Brain pericyte (primary cell): ENCODE measurements at regions not wholly inside any gene's neighbourhood (a gene's known extent, or its start where the extent isn't known, plus 50 kb on each side); places are given as distances from the start of the nearest gene placed in this dataset.
"Not testable (repeated sequence)": the region's sequence is repeated elsewhere in the genome, so short reads cannot be mapped to it uniquely, and the experiment has no call there.

Experiments
- DNase-seq: peaks from one replicate; pipeline ENCODE4 v3.0.0-alpha.2; 2012; ENCODE audit warnings: low read depth, low spot score

DNA sequence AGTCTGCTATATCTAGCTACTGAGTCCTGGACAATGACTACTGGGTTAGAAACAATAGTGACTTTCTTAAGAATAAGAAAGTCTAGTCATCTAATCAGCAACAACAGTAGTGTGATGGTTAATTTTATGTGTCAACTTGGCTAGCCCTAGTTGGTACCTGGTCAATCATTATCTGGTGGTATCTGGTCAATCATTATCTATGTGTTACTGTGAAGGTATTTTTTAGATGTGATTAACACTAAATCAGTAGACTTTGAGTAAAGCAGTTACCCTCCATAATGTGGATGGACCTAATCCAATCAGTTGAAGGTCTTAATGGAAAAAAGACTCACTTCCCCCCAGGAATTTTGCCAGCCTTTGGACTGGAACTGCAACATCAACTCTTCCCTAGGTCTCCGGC, 312.6 kb downstream of the SIPA1L2 start:
- DNase-seq, result no peak

DNA sequence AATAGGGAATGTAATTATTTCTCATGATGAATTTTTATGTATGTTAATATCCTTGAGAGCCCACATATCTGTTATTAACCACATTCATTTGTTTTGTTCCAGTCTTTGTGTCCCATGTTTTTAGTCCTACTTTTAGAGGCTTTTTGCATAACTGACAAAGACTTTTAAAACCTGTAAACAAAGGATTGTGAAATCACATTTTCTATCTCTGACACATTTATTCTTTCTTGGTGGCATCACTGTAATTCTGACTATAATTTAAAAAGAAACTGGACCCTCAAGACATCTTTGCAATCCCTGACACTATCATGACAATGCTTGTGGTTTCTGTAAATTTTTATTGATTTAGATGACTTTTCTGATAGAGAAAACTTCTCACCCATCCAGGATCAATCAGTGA, 313.1 kb downstream of the SIPA1L2 start:
- no peak for DNase-seq

DNA sequence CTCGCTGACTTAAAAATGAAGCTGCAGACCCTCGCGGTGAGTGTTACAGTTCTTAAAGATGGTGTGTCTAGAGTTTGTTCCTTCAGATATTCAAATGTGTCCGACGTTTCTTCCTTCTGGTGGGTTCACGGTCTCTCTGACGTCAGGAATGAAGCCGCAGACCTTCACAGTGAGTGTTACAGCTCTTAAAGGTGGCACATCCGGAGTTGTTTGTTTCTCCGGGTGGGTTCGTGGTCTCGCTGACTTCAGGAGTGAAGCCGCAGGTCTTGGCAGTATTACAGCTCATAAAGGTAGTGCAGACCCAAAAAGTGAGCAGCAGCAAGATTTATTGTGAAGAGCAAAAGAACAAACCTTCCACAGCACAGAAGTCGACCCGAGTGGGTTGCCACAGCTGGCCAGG, 316.1 kb downstream of the SIPA1L2 start:
- not testable (repeated sequence) for DNase-seq

DNA sequence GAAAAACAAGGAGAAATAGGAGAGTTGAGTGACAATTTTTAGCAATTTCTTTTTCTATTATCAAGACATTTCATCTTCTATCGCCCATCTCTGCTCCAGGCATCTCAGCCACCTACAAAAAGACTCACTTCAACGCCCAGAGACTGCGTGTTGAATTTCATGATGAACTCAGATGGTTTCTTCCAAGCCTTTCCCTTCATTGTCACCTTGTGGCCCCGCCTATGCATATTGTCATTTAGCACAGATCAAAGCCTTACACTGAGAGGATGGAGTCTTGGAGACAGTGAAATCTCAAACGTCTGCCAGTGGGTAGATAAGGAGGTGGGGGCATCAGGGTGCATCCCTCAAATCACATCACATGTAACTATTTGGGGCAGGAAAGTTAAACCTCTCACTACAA, 319.4 kb downstream of the SIPA1L2 start:
- no peak for DNase-seq

DNA sequence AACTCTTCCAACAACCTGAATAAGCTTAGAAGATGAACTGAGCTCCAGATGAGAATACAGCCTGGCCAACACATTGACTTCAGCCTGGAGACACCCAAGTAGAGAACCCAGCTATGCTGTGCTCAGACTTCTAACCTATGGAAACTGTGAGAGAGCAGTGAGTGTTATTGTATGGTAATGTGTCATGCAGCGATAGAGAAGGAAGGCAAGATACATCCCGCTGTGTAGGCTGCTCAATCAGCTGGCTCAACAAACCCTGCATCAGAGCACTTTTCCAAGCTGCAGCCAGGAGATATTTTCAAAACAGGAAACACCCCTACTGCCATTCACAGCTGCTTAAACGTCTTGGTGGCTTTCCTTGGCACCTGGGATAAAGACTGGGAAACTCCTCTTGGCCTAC, 321.3 kb downstream of the SIPA1L2 start:
- peak; percentile 56 for DNase-seq

DNA sequence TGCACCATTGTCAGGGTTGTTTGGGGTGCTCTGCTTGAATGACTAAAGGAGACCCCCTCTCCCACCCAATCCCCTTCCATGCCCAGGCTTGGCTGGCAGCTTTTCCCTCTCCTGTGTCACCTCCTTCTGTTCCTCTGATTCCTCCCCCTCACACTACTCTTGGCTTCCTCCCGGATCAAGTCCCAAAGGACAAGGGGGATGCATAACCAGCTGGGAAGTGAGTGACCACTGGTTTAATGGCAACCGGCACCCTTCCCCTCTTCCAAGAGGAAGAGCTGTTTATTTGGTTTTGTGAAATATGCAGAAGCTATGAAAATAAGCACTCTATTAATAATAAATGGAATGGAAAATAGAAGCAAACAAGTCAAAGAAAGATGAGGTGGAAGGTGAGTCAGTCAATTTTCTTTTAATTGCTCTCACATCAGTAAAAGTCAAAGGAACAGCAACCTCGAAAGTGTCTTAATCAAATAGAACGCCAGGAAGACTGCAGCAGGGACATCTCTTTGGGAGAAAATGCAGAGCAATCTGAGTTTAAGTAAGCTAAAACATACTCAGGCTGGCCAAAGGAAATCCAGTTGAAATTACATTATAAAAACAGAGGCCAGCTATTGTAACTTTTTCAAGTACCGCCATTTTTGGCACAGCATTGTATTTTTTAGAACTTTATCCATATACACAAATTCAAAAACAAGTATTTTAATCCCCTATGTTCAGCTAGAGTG, 322.5 kb downstream of the SIPA1L2 start:
- no peak for DNase-seq

DNA sequence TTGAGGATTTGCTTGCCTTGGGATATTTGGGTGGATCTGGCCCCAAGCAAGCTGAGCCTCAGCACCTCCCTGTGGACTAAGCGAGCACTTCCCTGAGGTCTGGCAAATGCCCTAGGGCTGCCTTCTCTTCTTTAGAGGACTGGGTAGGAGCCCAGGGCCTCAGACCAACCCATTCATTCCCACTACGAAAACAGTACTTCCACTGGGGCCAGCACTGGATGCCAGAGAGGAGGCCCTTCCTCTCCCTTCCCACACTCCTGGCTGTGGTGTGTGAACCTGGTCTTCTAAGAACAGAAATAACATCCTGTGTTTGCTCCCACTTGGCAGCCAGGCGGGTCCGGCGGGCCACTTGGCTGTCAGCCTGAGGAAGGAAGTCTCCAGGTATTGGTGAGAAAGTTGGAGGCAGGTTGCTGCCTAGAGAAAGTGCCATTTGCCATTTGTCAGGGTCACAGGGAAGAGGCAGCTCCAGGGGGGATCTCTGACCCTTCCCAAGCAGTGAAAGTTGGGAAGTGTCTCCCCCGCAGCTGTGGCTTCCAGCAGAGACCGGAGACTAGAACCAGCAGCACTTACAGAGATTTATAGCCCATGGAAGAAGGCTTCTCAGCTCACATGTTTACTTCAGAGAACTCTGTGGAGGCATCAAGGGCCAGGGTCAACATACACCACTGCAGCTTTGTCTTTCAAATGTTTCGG, 323.5 kb downstream of the SIPA1L2 start:
- peak; percentile 41 for DNase-seq

DNA sequence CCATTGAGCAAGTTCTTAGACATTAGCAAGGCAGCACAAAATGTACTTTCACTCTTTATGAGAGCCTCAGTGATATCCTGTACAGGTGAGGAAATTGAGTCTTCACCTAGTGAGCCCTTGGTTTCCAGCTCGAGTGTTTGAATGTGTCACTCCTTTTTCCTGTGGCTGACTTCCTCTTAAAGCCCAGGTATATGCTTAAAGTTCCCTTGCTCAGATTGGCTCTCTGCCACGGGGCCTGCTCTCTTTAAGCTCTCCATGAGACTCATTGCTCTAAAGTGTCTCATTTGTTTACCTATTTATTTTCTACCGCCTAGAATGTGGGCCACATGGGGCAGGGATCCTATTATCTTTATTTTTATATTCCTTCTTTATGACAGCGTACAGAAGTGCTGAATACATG, 324.9 kb downstream of the SIPA1L2 start:
- DNase-seq, result no peak

DNA sequence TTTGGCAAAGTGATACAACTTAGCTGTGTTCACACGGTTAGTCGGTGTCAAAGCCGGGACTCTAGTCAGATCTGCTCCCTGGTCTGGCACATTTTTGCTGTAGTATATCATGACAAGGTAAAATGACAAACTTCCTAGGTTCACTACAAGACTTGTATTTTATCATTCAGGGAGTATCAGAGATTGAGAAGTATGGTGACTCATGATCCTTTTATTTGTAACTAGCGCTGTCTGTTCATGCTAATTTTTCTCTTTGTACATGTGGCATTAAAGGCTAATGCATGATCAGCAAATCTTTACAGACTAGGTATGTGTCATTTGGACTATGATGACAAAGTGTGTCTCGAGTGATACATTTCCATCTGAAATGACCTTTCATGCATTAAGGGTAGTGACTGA, 326.7 kb downstream of the SIPA1L2 start:
- DNase-seq, result no peak

DNA sequence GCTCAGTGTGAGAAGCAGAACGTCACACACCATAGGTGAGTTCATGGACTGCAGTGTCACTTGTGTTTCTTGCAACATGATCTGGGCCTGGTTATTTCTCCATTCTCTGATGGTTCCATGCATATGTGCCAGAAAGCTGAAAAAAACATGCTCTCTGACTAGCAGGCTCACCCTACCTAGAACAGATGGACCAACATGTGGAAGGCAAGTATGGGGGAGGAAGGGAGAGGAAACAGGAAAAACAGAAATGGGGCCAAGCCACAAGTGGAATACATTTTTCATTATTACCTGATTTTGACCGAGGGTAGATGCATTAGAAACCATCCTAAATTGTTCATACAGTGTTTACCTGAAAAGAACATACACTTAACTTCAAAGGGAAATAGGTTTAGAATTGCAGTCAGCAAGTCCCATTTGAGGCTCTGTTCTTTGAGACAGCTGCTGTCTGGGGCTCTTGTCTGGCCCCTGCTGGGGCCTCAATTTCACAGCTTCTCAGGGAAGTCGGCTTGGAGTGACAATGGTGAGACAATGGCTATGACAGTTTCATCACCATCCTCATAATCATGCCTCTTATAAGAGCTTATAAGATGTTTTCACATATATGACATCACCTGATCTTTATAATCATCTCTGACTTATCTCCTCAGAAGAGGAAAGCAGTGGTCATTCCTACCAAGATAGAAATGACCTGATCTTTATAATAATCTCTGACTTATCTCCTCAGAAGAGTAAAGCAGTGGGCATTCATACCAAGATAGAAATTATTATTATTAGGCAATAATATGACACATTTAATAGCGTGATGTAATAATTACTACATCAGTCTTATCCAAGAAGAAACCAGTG, 327.3 kb downstream of the SIPA1L2 start:
- no peak for DNase-seq

DNA sequence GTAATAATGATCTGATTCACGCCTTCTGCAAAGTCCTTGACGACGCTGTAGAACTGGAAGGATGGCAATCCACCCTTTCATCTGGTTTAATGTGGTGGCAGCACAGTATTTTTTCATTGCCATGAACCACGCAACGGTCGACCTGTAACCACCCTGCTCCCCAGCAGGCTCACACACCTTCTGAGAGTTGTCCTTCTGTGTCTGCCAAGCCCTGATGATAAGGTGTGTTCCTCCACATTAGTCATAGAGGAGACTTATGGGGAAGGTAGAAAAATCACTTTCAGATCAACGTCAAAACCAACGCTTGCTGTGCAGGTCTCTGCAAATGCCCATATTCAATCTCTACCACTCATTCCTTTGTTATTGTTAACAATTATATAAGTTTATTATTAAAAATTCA, 328.7 kb downstream of the SIPA1L2 start:
- no peak for DNase-seq

DNA sequence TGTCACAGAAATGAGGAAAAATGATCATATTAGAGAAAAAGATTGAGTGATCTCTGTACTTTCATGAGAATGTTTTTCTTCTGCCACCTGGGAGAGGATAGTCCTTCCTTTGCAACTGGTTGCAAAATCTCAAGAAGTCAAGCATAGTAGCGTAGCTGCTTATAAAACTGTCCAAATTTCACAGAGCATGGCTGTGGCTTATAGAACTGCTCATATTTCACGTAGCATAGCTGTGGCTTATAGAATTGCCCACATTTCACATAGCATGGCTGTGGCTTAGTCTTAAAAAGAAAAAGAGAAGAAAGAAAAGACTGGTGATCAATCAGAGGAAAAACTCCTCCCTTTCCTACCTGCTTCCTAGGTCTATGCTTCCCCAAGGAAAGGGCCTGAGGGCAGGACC, 329.5 kb downstream of the SIPA1L2 start:
- DNase-seq, result no peak

DNA sequence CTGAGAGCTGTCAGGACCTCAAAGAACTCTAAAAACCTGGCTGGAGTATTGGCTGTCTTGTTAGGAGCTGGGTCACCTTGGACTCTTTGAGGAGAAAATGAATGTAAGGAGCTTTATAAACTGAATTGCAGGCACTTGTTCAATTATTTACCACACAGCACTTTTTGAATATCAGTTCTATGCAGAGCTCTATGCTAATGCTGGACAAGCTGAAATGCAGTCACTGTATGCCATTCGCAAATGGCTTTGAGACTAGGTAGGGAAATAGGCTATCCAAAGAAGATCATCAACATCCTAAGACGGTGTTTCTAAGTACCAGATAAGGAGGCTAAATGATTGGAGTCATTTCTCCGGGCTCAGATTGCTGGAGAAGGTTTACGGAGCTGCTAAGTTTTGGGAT, 333.5 kb downstream of the SIPA1L2 start:
- no peak for DNase-seq

DNA sequence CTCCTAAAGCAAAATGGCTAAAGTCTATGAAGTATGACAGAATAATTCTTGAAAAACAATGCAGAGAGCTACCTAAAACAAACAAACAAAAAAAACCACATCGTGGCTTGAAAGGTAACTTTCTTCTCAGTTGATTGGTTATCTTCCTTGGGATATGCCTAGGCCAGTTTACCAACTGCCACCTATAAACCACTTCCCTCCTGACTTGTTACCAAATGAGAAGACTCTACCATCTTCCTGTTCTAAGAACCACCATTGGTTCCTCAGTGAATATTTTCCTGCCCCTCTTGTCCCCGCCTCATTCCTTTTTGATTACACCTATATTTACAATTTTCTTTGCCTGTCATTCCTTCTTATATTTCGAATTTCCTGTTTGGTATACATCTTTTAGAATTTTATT, 336.6 kb downstream of the SIPA1L2 start:
- DNase-seq, result no peak

DNA sequence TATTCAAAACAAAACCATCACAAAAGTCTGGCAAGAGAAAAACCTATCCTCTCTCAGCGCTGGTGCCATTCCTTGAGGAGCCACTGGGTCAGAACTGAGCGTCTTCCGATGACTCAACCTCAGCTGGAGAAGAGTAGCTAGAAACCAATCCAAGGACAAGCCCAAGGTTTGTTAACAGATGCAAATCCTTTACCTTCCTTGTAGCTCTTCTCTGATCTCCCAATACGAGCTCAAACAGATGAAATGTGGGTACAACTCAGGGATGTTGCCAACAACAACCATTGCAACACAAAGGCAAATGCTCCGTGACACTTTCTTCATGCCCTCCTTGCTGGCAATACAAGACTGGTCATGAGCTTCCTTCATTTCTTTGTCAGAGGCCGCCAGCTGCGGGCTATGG, 337.1 kb downstream of the SIPA1L2 start:
- DNase-seq, result no peak

DNA sequence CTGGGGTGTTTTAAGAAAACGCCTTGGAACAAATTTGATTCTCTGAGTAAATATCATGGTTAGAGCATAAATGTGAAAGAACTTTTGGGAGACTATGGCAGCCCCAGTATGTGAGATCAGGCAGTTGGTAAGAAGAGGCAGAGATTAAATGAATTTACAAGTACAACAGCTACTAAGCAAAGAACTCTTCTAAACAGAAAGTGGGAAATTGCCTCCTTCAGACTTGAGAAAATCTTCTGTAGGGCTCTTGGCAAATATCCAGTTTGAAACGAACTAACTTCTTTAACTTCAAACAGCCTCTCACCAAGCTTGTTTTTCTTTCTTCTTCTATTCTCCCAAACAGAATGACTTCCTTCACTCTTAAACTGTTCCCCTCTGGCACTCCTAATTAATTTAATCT, 337.7 kb downstream of the SIPA1L2 start:
- no peak for DNase-seq

DNA sequence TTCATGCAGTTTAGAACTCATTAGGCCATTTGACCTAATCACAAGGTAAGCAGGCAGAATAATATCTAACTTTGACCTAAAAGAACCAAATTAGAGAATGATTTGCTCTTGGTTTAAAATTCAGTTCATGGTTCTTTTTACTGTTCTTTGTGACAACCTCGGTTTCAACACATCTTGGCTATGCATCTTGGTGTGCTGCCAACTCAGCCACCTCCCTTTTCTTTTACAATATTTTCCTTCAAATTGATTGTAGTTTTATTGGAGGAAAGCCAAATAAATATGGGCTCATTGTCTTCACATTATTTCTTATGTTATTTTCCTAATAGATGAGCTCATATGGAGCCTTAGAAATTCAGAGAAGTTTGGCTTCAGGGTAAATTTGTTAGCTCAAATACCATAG, 338.3 kb downstream of the SIPA1L2 start:
- no peak for DNase-seq

DNA sequence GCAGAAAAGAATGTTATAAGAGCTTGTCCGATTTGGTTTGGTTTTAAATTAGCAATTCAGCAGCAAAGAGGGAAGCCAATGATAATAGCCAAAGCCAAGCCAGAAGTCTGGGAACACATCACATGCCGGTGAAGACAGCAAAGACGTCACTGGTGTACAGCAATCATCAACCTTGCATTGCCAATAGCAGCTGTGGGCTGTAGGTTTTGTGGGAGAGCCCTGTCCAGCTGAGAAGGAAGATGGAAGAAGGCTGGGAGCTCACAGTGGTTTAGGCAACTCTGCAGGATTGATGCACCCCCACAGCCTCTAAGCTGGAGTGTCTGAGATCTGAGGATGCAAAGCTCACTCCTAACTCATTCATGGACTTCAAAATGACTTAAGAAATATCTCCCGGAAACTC, 338.7 kb downstream of the SIPA1L2 start:
- DNase-seq, result no peak

DNA sequence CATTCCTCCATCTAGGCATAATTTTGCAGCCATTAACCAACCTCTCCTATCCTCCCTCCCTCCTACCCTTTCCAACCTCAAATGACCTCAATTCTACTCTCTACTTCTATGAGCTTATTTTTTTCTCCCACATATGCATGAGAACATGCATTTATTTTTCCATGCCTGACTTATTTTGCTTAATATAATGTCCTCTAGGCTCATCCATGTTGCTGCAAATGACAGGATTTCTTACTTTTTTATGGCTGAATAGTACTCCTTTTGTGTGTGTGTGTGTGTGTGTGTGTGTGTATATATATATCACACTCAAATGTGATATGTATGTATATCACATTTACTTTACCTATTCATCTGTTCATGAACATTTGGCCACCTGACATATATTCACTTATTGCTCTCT, 339.4 kb downstream of the SIPA1L2 start:
- no peak for DNase-seq

DNA sequence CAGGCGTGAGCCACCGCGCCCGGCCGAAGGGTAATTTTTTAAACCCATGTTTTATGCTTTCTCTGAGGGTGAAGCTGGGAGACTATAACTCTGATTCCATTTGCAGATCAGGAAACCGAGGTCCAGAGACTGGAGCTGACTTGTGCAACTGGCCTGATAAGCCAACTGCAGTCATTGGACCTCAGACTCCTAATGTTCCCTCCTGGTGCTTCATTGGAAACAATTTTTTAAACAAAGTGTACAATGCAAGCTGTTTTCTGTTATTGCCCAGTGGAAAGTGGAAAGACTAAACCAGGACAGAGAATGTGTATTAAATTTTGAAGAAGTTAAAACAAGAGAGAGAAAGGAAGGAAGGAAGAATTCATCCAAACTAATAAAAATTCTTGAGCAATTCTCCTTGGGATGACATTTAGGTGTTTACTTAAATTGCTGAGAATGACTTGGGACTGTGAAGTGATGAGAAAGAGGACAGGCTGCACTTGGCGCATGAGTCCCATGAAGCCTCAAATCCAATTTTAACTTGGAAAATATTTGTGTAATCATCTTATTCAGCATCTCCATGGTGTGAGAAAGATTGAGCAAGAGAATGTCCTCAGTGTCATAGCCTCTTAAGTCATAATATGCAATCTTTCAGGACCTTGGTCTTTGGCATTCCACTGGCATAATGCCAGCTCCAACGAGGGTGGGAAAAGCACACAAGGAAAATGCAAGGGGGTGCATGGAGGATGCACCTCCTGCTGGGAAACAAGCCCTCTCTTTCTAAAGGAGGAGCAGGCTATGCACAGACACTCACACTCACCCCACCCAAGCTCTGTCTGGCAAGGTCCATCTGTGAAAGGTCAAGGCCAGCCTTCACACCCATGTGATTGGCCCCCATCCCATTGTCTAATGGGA, 342.0 kb downstream of the SIPA1L2 start:
- DNase-seq, result no peak

DNA sequence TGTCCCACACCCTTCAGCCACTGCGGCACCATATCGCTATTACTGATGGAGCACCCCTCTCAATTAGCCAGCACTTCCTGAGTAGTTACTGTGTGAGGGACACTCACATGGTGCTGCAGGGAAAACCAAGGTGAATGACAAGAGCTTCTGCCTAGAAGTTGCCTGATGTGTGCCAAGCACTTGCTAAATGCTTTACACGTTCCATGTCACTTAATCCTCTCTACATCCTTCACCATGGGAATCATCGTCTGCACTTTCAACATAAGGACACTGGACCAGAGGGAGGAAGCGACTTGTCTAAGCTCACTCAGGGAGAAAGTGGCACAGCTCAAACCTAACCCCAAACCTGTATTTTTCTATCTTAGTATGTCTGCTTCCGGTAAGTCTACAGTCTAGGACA, 344.8 kb downstream of the SIPA1L2 start:
- DNase-seq, result no peak

DNA sequence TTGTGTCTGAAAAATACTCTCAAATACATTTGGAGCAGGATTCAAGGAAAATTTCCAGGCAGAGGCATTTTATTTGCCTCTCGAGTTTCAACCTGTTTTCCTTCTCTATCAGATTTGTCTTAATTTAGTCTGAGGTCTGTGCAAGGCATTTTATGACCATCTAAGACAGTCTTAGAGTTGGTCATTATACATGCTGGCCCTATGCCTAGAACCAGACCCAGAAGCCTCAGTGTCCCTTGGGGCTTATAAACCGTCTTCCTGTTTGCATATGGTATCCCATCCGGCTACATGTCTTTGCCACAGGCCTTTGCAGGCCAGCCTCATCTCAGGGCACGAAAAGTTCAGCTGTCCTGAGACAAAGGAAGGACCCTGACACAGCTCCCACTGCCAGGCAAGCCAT, 346.1 kb downstream of the SIPA1L2 start:
- no peak for DNase-seq
